GM12891 (cell line): ENCODE measurements at regions not wholly inside any gene's neighbourhood (a gene's known extent, or its start where the extent isn't known, plus 50 kb on each side); places are given as distances from the start of the nearest gene placed in this dataset.

Experiments
- POLR2A ChIP-seq: IDR thresholded peaks from 2 replicates; pipeline ENCODE4 v1.6.1; 2011; ENCODE audit warnings: low read depth, low read length, control low read depth
- POLR2AphosphoS5 ChIP-seq: IDR thresholded peaks from 2 replicates; pipeline ENCODE4 v1.6.1; 2011; ENCODE audit warnings: low read depth, low read length, control low read depth
- SPI1 ChIP-seq: IDR thresholded peaks from 2 replicates; pipeline ENCODE4 v1.6.1; 2011; ENCODE audit warnings: low read depth, low read length, control low read depth
- TAF1 ChIP-seq: IDR thresholded peaks from 2 replicates; pipeline ENCODE4 v1.6.1; 2011; ENCODE audit warnings: low read depth, low read length, control low read depth

DNA sequence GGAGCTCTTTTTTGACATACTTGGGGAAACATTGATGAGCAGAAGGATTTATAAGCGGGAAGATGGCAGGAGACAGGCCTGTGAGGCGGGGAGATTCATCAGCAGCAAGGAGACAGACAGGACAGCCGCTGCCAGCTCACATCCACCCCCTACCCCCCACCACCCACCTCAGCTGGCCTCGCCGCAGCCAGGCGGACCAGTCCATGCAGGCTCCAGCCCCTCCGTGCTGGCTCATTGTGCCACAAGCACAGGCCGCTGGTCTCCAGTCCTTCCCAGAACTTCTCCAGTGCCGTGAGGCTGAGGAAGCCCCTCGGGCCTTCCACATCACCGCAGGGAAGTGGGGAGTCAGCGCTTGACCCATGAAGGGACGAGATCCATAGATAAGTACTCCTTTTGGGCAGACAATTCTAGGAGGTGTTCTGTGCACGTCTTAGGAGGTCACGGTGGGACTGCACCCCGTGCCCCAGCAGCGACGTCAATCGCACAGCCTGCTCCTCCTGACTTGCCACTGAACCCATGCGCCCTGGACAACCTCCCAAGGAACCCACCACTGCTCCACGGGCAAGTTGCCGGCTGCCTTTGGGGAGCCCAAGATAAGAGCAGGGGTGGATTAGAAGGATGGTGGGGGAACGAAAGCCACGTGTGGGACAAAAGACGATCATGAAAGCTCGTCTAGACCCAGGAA is 323.6 kb downstream of the C16orf95 start:
- TF ChIP-seq POLR2AphosphoS5 (no peak), POLR2A (no peak), SPI1 (no peak), TAF1 (no peak)
